ENCODE measurements at regions not wholly inside any gene's neighbourhood (a gene's known extent, or its start where the extent isn't known, plus 50 kb on each side); places are given as distances from the start of the nearest gene placed in this dataset.
A peak's percentile ranks its signal among the peaks of the same experiment; 100 is the strongest.
"Not testable (repeated sequence)": the region's sequence is repeated elsewhere in the genome, so short reads cannot be mapped to it uniquely, and the experiment has no call there.

DNA sequence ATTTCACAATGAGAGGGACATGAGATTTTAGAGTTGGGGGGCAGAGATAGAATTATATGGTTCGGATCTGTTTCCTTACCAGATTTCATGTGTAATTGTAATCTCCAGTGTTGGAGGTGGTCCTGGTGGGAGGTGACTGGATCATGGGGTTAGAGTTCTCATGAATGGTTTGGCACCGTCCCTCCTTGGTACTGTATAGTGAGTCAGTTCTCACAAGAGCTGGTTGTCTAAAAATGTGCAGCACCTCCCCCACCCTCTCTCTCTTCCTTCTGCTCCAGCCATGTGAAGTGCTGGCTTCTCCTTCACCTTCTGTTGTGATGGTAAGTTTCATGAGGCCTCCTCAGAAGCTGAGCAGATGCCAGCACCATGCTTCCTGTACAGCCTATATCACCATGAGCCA is 138.1 kb downstream of the SCG2 start:
- no peak for DNase-seq (ENCODE audit: low spot score)

DNA sequence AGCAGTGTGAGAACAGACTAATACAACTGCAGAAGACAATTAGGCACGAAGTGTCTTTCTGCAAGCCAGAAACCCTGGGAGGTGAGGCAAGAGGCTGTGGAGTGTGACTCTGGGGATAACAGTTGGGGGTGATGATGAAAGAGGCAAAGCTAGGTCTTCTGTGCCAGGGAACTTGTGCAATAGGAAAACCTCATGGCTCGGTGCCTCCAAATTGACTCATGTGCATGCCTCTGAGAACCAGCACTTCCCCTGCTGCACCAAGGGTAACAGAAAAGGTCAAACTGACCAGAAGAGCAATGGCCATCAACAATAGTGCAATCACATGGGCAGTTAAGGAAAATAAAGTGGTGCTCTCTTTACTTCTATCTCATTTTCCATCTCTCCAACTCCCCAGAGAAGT is 136.4 kb downstream of the SCG2 start:
- peak; percentile 94 for DNase-seq (ENCODE audit: low spot score)

DNA sequence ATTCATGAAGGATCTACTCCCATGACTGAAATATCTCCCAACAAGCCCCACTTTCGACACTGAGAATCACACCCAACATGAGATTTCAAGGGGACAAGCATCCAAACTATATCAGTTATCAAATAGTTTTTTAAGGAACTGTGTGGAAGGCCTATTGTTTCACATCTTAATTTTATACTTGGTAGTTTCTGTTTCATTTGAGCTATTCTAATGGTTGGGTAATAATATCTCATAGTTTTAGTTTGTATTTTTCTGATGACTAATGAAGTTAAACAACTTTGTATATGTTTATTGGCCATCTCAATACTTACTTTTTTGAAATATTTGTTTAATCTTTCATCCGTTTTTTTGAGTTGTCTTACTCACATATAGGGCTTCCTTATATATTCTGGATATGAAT is 135.0 kb downstream of the SCG2 start:
- DNase-seq (ENCODE audit: low spot score) = no peak

DNA sequence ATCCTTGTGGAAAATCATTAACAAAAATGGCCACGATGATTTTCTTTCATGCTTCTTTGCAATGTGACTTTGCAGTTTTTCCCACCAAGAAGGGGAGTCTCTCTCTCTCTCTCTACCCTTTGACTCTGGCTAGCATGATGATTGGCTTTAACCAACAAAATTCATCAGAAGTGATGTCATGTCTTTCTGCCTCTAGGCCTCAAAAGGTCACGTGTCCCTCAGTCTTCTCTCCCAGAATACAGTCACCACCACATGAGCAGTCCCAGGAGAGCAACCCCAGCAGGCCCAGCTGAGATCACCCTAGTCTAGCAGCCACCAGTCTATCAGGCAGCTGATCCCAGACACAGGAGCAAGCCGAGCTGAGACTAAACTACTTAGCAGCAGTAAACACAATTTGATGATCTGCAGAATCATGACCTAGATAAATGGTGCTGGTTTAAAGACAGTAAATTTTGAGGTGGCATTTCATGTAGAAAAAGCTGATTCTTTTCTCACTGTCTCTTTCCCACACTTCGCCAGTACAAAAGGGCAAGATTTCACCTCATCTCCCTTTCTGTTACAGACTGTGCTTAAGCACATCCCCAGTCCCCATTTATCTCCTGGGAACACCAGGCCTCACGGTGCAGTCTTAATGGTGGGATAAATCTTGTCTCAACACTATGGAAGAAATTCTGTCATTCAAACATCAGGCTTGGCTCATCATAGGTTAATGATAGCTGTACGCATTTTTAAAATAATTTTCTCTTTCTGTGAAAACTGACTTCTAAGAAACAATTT is 132.7 kb downstream of the SCG2 start:
- DNase-seq (ENCODE audit: low spot score) = peak; percentile 84

DNA sequence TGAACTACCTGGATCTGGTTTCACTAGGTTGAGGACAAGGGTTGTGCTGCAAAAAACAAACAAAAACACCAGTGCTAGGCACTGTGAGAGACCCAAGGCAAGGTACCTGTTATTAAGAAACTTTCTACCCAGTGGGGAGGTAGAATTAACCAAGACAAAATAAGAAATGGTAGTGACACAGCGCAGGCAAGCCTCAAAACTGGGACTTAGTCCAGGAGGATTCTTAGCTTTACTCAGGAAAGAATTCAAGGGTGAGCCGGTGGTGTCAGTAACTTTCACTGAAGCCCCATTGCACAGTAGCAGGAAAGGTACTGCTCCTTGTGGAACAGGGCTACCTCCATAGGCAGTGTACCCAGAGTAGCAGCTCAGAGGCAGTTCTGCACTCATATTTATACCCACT is 131.6 kb downstream of the SCG2 start:
- no peak for DNase-seq (ENCODE audit: low spot score)

DNA sequence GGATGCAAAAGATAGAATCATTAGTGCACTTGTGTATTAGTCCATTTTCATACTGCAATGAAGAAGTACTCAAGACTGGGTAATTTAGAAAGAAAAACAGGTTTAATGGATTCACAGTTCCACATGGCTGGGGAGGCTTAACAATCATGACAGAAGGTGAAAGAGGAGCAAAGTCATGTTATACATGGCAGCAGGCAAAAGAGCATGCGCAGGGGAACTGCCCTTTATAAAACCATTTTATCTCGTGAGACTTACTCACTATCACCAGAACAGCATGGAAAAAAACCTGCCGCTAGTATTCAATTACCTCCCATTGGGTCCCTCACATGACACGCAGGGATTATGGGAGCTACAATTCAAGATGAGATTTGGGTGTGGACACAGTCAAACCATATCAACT is 129.4 kb downstream of the SCG2 start:
- no peak for DNase-seq (ENCODE audit: low spot score)

DNA sequence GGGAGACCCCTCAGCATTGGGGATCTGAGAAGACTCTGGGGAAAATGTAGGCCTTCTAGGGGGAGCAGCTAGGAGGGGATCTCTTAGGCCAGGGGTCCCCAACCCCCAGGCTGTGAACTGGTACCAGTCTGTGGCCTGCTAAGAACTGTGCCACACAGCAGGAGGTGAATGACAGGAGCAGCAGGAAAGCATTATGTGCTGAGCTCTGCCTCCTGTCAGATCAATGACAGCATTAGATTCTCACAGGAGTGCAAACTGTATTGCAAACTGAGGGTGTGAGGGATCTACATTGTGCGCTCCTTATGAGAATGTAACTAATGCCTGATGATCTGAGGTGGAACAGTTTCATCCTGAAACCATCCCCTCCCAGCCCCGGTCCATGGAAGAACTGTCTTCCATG is 127.3 kb downstream of the SCG2 start:
- DNase-seq (ENCODE audit: low spot score) = no peak

DNA sequence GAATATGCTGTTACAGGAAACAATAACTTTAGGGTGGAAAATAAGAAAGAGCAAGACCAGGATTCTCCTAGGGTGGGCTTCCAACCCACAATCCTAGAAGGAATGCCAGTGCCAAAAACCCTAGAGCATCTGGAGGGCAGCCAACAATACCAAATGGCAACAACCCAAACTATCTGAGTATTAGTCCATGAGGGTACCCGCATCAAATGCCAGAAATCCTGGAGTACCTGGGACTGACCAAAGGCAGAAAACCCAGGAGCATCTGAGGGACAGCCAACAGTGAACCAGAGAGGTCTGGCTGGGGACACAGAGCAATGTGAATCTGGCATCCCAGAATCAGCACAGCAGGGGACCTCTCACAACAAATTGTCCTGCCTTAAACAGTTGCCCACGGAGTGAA is 126.3 kb downstream of the SCG2 start:
- DNase-seq (ENCODE audit: low spot score) = no peak

DNA sequence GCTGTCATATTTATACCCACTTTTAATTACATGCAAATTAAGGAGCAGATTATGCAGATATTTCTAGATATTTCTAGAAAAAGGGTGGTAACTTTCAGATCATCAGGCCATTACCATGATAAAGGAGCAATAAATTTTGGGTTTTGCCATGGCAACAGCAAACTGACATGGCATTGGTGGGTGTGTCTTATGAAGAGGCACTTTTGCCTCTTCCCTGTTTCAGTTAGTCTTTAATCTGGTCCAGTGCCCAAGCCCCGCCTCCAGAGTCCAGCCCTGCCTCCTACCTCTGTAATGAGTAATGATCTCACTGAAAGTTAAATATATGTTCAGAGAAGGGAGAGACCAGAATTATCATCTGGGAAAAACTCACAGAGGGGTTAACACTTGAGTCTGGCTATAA is 124.8 kb downstream of the SCG2 start:
- DNase-seq (ENCODE audit: low spot score) = no peak

DNA sequence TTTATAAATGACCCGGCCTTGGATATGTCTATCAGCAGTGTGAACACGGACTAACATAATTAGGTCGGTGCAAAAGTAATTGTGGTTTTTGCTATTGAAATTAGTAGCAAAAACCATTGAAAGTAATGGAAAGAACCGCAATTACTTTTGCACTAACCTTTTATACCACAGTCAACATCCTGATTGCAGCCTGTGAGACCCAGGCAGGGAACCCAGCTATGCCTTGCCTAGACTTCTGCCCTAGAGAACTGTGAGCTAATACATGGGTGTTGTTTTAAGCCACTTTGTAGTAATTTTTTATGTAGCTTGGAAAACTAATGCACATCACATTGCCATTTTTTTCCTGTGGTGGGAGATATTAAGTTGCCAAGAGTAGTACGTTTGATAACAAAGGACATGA is 120.7 kb downstream of the SCG2 start:
- DNase-seq (ENCODE audit: low spot score) = no peak

DNA sequence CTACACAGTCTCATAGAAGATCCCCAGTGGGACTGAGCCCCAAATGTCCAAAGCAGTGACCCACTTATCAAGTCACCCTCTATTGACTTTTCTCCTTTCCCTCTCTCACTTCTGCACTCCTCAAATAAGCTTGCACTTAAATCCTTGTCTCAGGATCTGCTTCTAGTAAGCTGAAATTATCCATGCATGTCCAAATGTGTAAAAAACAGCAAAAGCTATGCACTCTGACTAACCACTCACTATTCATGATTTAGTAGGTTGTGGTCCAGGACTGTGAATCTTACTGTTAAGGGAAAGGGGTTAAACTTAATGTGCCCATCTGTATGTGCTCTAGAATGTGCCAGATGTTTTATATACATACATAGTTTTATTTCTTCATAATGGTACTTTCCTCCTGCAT is 115.4 kb downstream of the SCG2 start:
- DNase-seq (ENCODE audit: low spot score) = no peak

DNA sequence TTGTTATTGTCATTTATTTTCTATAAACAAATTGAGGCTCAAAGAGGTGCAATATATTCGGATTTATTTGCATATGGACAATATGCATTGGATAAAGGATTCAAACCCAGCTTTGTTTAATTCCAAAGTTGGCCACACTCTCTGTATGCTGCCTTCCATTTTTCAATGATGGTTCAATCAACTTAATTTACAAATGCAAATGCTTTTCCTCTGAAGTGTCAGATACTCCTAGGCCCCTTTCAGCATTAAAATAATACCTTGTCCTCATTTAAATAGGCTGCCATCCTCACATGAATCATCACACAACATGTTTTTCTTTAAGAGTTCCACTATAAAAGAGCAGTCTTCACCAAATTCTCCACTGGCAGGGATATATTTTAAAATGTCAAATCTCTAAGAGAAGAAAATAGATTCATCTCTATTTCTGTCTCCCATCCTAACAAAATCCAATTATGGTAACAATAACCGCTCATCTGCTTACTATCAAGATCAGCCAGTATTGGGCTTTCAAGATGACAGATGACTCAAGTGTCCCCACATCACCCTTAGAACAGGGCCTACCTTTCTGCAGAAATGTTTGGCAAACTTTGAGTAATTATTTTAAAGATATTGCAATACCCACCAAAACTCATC is 114.8 kb downstream of the SCG2 start:
- no peak for DNase-seq (ENCODE audit: low spot score)

DNA sequence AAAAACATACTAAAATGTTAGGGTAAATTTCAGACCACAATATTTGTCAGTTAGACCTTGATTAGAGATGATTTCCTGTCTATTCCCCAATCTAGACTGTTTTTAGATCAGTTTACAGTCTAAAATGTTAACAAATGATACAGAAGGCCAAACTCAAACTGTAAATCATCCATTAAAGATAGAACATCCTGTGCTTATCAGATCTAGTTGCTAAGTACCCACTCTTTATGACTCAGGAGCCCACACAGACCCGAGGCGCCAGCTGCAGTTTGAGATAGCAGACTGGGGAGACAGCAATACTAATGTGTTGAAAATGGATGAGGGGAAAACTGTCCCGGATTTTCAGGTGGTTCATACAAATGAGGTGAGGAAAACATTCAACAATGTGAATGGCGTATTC is 113.3 kb downstream of the SCG2 start:
- DNase-seq (ENCODE audit: low spot score) = no peak

DNA sequence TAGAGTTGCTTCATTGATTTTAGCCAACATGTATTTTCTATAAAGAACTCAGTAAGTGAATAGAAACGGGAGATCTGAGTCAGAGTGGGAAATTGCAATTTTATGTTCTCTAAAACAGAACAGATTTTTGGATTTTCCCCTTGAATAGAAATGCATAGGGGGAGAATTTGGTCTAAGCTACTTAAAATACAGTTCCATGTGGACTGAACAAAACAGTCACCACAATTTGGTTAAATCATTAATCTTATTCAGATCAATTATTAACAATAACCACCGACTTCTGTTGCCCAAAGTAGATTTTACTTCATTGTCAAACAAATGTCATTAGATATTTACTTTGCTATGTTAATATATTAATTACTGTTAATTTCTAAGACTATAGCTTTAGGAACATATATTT is 107.7 kb downstream of the SCG2 start:
- DNase-seq (ENCODE audit: low spot score) = no peak

DNA sequence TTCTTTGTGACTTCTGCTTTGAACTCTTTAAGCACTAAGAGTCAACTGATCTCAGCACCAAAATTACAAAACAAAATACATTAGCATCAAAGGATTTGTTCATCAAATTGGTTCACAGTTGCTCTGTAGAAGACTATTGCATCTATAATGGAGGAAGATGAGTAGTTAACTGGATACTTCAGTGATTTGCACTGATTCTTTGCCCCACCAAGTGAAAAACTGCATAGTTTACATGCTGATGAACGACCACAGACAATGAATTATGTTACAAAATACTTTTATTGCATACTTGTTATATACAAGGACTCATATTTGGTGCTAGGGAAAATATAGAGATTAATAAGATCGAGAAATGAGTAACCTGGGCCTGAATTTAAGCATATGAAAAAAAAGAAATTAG is 107.2 kb downstream of the SCG2 start:
- DNase-seq (ENCODE audit: low spot score) = no peak

DNA sequence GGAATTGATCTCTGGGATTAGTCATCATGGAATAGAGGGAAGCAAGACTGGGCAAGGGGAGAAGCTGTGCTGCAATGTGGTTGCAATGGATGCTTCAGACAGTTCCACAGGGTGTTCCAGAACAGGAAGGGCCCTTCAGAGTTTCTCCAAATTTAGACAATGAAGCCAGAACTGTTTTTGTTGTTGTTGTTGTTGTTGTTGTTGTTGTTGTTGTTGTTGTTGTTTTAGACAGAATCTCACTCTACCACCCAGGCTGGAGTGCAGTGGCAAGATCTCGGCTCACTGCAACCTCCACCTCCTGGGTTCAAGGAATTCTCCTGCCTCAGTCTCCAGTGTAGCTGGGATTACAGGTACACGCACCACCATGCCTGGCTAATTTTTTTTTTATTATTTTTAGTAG is 105.3 kb downstream of the SCG2 start:
- not testable (repeated sequence) for DNase-seq (ENCODE audit: low spot score)

DNA sequence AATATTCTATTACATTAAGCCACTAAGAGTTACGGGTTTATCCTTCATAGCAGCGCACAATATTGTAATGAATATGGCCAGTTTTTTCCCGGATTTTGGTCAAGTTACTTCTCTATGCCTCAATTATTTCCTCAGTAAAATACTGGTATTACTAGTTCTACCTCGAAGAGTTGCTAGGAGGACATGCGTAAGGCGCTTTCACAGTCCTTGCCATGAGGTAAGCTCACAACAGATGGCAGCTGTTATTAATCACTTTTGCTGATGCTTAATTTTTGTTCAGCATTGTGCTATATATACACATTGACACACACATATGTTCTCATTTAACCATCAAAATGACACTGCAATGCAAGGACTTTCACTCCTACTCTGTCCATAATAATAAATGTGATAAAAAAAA is 101.5 kb downstream of the SCG2 start:
- no peak for DNase-seq (ENCODE audit: low spot score)

DNA sequence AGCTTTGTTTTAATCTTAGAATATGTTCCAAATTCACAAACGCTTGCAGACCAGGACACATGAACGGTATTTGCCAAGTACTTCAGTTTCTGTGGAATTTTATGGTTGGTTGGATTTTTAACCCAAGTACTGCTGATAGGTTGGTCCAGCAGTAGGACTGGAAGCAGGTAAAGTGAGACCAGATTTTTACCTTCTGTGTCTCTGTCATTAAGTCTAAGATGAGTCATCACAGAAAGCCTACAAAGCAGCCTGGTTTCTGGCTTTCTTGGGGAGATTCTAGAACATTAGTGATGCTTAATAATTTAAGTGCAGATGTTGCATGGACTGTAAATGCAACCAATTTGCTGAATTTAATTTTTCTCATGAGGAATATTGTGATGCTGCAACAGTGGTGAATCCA is 100.5 kb downstream of the SCG2 start:
- DNase-seq (ENCODE audit: low spot score) = no peak

DNA sequence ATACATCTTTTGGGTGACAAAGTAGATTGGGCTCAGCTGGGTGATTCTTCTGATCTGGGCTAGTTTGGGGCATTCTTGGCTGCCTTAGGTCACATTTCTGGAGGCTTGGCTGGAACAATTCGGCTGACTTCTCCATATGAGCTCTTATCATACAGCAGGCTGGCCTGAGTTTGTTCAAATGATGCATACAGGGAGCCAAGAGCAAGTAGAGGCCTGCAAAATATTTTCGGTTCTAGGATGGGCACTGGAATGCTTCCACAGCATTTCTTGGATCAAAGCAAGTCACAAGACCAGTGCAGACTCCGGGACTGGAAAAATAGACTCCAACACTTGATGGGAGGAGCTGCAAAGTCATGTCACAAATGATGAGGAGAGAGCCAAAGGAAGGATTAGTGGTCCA is 98.4 kb downstream of the SCG2 start:
- DNase-seq (ENCODE audit: low spot score) = no peak

DNA sequence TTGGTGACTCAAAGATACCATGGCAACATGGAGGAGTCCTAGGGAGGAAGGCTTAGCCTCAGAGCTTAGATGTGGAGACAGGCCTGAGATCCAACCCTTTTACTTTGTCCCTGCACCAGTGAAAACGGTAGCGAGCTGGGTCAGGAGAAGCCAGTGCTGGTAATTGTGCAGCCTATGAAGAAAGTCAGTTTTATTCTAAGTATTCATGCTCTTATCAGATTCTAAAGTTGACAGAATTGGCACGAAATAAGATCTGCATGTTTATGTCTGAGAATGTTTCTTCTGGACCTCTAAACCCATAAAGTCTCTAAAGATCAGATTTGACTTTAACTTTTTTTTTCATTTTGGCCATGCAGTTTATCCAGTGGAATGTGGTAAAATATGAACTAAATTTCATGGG is 93.8 kb downstream of the SCG2 start:
- no peak for DNase-seq (ENCODE audit: low spot score)

DNA sequence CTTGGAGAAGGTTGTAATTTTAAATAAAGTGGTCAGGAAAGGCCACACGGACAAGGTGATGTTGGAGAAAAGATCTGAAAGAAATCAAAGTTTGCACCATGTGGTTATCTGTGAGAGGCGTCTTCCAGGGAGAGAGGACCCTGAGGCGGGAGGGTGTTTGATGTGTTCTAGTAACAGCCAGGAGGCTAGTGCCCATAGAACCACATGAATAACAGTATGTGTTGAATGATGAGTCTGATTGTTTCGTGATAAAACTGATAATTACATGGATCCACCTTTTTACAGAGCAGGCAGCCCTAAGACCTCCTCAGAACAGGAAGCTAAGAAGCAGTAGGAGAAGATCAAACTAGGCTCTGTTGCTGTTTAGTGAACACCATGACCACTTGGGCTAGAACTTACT is 91.4 kb downstream of the SCG2 start:
- DNase-seq (ENCODE audit: low spot score) = no peak

DNA sequence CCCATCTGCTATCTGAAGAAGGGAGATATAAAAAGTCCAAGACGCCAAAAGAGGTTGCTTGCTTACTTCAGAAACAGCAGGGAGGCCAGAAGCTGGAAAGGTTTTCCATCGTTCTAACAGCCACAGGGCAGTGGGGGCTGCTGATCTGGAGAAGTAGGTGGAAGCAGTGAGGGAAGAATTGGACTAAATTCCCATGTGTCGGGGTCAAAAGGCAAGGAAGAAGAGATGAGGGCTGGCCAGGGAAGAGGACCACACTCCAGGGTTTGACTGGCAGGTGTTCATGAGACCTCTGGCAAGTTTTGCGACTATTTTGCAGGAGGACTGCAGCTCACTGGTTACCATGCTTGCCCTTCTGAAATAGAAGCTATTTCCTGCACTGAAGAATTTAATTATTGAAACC is 91.0 kb downstream of the SCG2 start:
- DNase-seq (ENCODE audit: low spot score) = no peak

DNA sequence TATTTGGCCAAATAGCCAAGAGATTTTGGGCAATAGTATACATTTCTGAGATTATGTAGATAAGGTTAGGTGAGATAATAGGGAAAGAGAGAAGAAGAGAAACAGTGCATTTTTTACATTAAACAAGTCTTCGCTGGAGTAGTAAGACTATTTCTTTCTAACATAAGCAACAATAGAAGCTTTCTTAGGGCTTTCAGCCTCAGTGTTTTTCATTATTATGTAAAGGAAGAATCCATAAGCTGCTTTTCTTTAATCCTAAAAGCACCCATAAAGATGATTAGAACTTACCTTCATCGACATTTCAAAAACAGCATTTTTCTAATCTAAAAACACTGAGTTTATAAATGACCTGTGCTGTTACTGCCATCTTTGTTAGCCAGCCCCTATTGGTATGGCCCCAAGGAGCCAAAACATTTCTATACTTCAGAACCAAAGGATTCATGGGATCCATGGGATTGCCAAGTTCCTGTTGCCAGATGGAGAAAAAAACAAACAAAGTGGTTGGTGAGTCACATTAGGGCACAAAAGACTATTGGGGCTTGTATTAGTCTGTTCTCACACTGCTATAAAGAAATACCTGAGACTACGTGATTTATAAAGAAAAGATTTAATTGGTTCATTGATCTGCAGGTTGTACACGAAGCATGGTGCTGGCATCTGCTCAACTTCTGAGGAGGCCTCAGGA is 88.2 kb downstream of the SCG2 start:
- DNase-seq (ENCODE audit: low spot score) = no peak

DNA sequence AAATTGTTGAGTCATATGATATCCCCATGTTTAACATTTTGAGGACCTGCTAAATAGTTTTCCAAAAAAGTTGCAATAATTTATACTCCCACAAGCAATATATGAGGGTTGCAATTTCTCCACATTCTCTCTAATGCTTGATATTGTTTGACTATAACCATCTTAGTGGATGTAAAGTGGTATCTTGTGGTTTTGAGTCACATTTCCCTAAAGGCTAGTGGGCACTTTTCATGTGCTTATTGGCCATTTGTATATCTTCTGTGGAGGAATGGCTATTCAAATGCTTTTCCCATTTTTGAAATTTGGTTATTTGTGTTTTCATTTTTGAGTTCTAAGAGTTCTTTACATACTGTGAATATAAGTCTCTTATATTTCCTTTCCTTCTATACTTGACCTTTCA is 82.7 kb downstream of the SCG2 start:
- no peak for DNase-seq (ENCODE audit: low spot score)

Data from AG08395 (cell line).